MM.1S (cell line): ENCODE measurements at regions not wholly inside any gene's neighbourhood (a gene's known extent, or its start where the extent isn't known, plus 50 kb on each side); places are given as distances from the start of the nearest gene placed in this dataset.

Experiments used
- DNase-seq: peaks from one replicate; pipeline ENCODE4 v3.0.0-alpha.2; 2015
- H2AFZ ChIP-seq: fragments of 300-600 bp; sonication (generic); 2 replicates; pipeline ENCODE4 v1.6.0; 2016; ENCODE audit warnings: antibody characterized with exemption, low read length
- H3F3A ChIP-seq: fragments of 300-600 bp; sonication (generic); 2 replicates; pipeline ENCODE4 v1.6.1; 2016; ENCODE audit warnings: mild to moderate bottlenecking, antibody characterized with exemption, low read length, moderate library complexity, mixed read lengths; ENCODE audit not compliant: insufficient read depth
- H3K27ac ChIP-seq: fragments of 300-600 bp; sonication (generic); 2 replicates; pipeline ENCODE4 v1.5.1; 2016; ENCODE audit warnings: mild to moderate bottlenecking, low read length
- H3K27me3 ChIP-seq: fragments of 300-600 bp; sonication (generic); replicated peaks from 2 replicates; pipeline ENCODE4 v1.6.0; 2016; ENCODE audit warnings: low read length; ENCODE audit not compliant: insufficient read depth
- H3K36me3 ChIP-seq: fragments of 300-600 bp; sonication (generic); replicated peaks from 2 replicates; pipeline ENCODE4 v1.6.1; 2016; ENCODE audit warnings: mild to moderate bottlenecking, low read length, mixed read lengths; ENCODE audit not compliant: insufficient read depth
- H3K4me1 ChIP-seq: fragments of 300-600 bp; sonication (generic); 2 replicates; pipeline ENCODE4 v1.6.1; 2016; ENCODE audit warnings: low read length, mixed read lengths
- H3K4me2 ChIP-seq: fragments of 300-600 bp; sonication (generic); 2 replicates; pipeline ENCODE4 v1.6.0; 2016; ENCODE audit warnings: low read depth, low read length
- H3K4me3 ChIP-seq: fragments of 300-600 bp; sonication (generic); 2 replicates; pipeline ENCODE4 v1.5.1; 2016; ENCODE audit warnings: low read length, mixed read lengths
- H3K79me2 ChIP-seq: fragments of 300-600 bp; sonication (generic); 2 replicates; pipeline ENCODE4 v1.6.1; 2016; ENCODE audit warnings: mixed run types, low read length, mixed read lengths
- H3K9ac ChIP-seq: fragments of 300-600 bp; sonication (generic); 2 replicates; pipeline ENCODE4 v1.6.1; 2016; ENCODE audit warnings: low read length, mixed read lengths
- H3K9me2 ChIP-seq: fragments of 300-600 bp; sonication (generic); replicated peaks from 2 replicates; pipeline ENCODE4 v1.6.1; 2016; ENCODE audit warnings: mild to moderate bottlenecking, low read length, mixed read lengths; ENCODE audit not compliant: insufficient read depth
- H3K9me3 ChIP-seq: fragments of 300-600 bp; sonication (generic); replicated peaks from 2 replicates; pipeline ENCODE4 v1.6.1; 2016; ENCODE audit warnings: mild to moderate bottlenecking, low read length, mixed read lengths; ENCODE audit not compliant: insufficient read depth
- H4K20me1 ChIP-seq: fragments of 300-600 bp; sonication (generic); 2 replicates; pipeline ENCODE4 v1.6.1; 2016; ENCODE audit warnings: mild to moderate bottlenecking, low read length, moderate library complexity, mixed read lengths; ENCODE audit not compliant: insufficient read depth
- CTCF ChIP-seq: fragments of 300-600 bp; sonication (generic); IDR thresholded peaks from 2 replicates; pipeline ENCODE4 v1.5.1; 2016; ENCODE audit warnings: antibody characterized with exemption, low read length, mixed read lengths
- EZH2 ChIP-seq: fragments of 300-600 bp; sonication (generic); optimal IDR thresholded peaks from 2 replicates; pipeline ENCODE3; 2017; ENCODE audit warnings: low read depth, mild to moderate bottlenecking, antibody characterized with exemption, low read length, mixed read lengths
- EZH2phosphoT487 ChIP-seq: fragments of 300-600 bp; sonication (generic); IDR thresholded peaks from 2 replicates; pipeline ENCODE4 v1.6.1; 2018; ENCODE audit warnings: antibody characterized with exemption, low read length

DNA sequence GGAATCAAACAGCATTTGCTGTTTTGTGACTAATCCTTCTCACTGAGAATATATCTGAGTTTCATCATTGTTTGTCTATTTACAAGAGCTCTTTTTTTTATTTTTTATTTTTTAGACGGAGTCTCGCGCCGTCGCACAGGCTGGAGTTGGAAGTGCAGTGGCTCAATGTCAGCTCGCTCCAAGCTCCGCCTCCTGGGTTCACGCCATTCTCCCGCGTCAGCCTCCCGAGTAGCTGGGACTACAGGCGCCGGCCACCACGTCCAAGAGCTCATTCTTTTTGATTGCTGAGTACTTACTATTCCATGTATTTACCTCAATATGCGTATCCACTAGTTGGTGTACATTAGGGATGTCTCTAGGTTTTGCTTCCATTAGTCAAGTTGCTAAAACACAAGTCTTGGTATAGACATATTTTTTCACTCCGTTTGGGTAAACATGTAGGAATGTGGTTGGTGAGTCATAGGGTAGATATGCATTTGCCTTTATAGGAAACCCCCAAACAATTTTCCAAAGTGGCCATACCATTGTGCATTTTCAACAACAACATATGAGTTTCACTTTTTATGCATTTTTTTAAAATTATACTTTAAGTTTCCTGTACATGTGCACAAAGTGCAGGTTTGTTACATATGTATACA, 1005.0 kb upstream of the CDH10 start:
- Histone ChIP-seq H4K20me1 (no peaks in the 10 kb centered on the region), H3K9ac (no peak overlapping the region), H2AFZ (no peak overlapping the region), H3K9me3 (no peaks in the 10 kb centered on the region), H3F3A (no peaks in the 10 kb centered on the region), H3K79me2 (no peaks in the 10 kb centered on the region), H3K4me1 (no peaks in the 10 kb centered on the region), H3K4me3 (no peak overlapping the region), H3K9me2 (no peaks in the 10 kb centered on the region), H3K27ac (no peak overlapping the region), H3K36me3 (no peaks in the 10 kb centered on the region), H3K27me3 (no peaks in the 10 kb centered on the region), H3K4me2 (no peak overlapping the region)
- TF ChIP-seq EZH2phosphoT487 (no peak), EZH2 (no peak), CTCF (no peak)
- DNase-seq, result no peak

- DNase-seq, result no peak
- no peak overlapping the region for H2AFZ ChIP-seq
Observed at GRCh38 chr5:25646421-25647341, 1001.9 kb upstream of the CDH10 start.

GRCh38 chr5:25641124-25641523, 996.3 kb upstream of the CDH10 start:
- H2AFZ ChIP-seq, result no peak overlapping the region
- no peaks in the 10 kb centered on the region for H3K4me1 ChIP-seq
- TF ChIP-seq CTCF (no peak), EZH2 (no peak), EZH2phosphoT487 (no peak)
- H3K27ac ChIP-seq, result no peak overlapping the region
- no peak overlapping the region for H3K4me2 ChIP-seq
- H3K79me2 ChIP-seq, result no peaks in the 10 kb centered on the region
- no peaks in the 10 kb centered on the region for H3K9me2 ChIP-seq
- no peaks in the 10 kb centered on the region for H3F3A ChIP-seq
- no peak for DNase-seq
- H3K36me3 ChIP-seq, result no peaks in the 10 kb centered on the region
- H3K9ac ChIP-seq, result no peak overlapping the region
- no peaks in the 10 kb centered on the region for H4K20me1 ChIP-seq
- no peak overlapping the region for H3K4me3 ChIP-seq
- H3K9me3 ChIP-seq, result no peaks in the 10 kb centered on the region
- no peaks in the 10 kb centered on the region for H3K27me3 ChIP-seq

More at GRCh38 chr5:25646421-25647341, 1001.9 kb upstream of the CDH10 start:
- H3K9me3 ChIP-seq, result no peaks in the 10 kb centered on the region
- H3K4me1 ChIP-seq, result no peaks in the 10 kb centered on the region
- no peaks in the 10 kb centered on the region for H3K36me3 ChIP-seq
- H3K4me2 ChIP-seq, result no peak overlapping the region
- no peaks in the 10 kb centered on the region for H3K27me3 ChIP-seq
- no peaks in the 10 kb centered on the region for H4K20me1 ChIP-seq
- H3K79me2 ChIP-seq, result no peaks in the 10 kb centered on the region
- H3F3A ChIP-seq, result no peaks in the 10 kb centered on the region
- TF ChIP-seq EZH2phosphoT487, result no peak
- no peak for TF ChIP-seq EZH2
- H3K9ac ChIP-seq, result no peak overlapping the region
- no peak overlapping the region for H3K4me3 ChIP-seq
- no peaks in the 10 kb centered on the region for H3K9me2 ChIP-seq
- no peak overlapping the region for H3K27ac ChIP-seq
